SK-N-SH (cell line): ENCODE measurements at regions not wholly inside any gene's neighbourhood (a gene's known extent, or its start where the extent isn't known, plus 50 kb on each side); places are given as distances from the start of the nearest gene placed in this dataset.

Source experiments
- TAF1 ChIP-seq: IDR thresholded peaks from 2 replicates; pipeline ENCODE4 v1.6.1; 2012; ENCODE audit warnings: low read depth, mild to moderate bottlenecking, low read length, moderate library complexity, borderline replicate concordance
- TF ChIP-seq, protein P1 (sequence below): fragments of 200-600 bp; sonication (generic); IDR thresholded peaks from 2 replicates; pipeline ENCODE4 v1.6.1; 2017; ENCODE audit warnings: antibody characterized with exemption, mild to moderate bottlenecking, moderate library complexity

DNA sequence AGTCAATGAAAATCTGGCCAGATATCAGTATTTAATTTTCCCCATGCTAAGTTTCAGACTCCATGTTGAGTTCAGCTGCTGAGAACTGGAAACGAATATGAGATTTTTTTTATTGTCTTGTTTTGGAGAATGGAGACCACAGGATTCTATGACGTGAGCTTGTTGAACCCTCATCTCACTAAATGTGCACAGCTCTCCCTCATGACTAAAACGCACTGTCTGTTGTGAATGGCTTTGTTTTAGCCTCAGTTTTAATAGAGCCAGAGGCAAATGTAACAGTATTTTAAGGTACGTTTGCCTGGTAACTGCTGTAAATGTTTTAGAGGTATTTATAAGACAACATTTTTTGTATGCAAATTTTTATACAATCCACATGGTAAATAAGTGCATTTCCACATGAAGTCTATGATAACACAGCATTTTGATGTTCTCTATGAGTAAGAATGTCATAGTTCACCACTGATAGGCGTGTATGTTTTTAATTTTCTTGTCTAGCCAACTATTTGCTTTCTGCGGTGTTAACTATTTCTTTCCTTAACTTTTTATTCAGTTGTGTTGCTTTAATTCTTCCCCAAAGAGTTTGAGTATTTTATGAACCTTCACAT is 1159.3 kb upstream of the TENM3 start:
- TF ChIP-seq, protein P1, sequence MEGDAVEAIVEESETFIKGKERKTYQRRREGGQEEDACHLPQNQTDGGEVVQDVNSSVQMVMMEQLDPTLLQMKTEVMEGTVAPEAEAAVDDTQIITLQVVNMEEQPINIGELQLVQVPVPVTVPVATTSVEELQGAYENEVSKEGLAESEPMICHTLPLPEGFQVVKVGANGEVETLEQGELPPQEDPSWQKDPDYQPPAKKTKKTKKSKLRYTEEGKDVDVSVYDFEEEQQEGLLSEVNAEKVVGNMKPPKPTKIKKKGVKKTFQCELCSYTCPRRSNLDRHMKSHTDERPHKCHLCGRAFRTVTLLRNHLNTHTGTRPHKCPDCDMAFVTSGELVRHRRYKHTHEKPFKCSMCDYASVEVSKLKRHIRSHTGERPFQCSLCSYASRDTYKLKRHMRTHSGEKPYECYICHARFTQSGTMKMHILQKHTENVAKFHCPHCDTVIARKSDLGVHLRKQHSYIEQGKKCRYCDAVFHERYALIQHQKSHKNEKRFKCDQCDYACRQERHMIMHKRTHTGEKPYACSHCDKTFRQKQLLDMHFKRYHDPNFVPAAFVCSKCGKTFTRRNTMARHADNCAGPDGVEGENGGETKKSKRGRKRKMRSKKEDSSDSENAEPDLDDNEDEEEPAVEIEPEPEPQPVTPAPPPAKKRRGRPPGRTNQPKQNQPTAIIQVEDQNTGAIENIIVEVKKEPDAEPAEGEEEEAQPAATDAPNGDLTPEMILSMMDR: no peak
- no peak for TF ChIP-seq TAF1
